ENCODE measurements at regions not wholly inside any gene's neighbourhood (a gene's known extent, or its start where the extent isn't known, plus 50 kb on each side); places are given as distances from the start of the nearest gene placed in this dataset.
A peak's percentile ranks its signal among the peaks of the same experiment; 100 is the strongest.

- Mint-ChIP-seq H3K9me3 (no peaks in the 10 kb centered on the region), H3K4me3 (no peak overlapping the region), H3K36me3 (ENCODE audit: low read depth) (no peaks in the 10 kb centered on the region), H3K4me1 (peaks cover 11% of the 10 kb centered on the region), H3K27me3 (peaks cover 47% of the 10 kb centered on the region), H3K27ac (no peak overlapping the region)
- intact Hi-C loops (cut with micrococcal nuclease), result no loop called here
- no peak for ATAC-seq (ENCODE audit: low read depth)
- ChIA-PET CTCF (no interaction called here), POLR2A (no interaction called here)
- DNase-seq, result no peak
- no peak for TF ChIP-seq CTCF (IDR thresholded peaks at IDR 0.05)
Observed at GRCh38 chr17:73899839-73900238, 255.6 kb upstream of the SDK2 start.

GRCh38 chr17:73900516-73900915, 256.3 kb upstream of the SDK2 start:
- CTCF ChIA-PET, result no interaction called here
- DNase-seq (no peak), ATAC-seq (ENCODE audit: low read depth) (no peak)
- Mint-ChIP-seq H3K27me3 (peaks cover 49% of the 10 kb centered on the region), H3K27ac (no peak overlapping the region), H3K4me3 (no peak overlapping the region), H3K4me1 (peaks cover 11% of the 10 kb centered on the region), H3K36me3 (ENCODE audit: low read depth) (no peaks in the 10 kb centered on the region), H3K9me3 (no peaks in the 10 kb centered on the region)
- POLR2A ChIA-PET, result no interaction called here
- TF ChIP-seq CTCF (IDR thresholded peaks at IDR 0.05), result no peak
- intact Hi-C loops (cut with micrococcal nuclease), result no loop called here

GRCh38 chr17:73901249-73901648, 257.0 kb upstream of the SDK2 start:
- peaks cover 53% of the 10 kb centered on the region for H3K27me3 Mint-ChIP-seq
- H3K9me3 Mint-ChIP-seq, result no peaks in the 10 kb centered on the region

GRCh38 chr17:73901661-73902415, 257.6 kb upstream of the SDK2 start:
- peak overlapping the region; percentile 88 for H3K4me3 Mint-ChIP-seq
- POLR2A ChIA-PET, result interaction anchor here (0.5 to 0.6 kb wide), 3 partner anchors 11 to 314 kb away, joined by 3 to 4 read pairs (median 3); no protein-coding TSS in a partner anchor
- peaks cover 11% of the 10 kb centered on the region for H3K4me1 Mint-ChIP-seq
- CTCF ChIA-PET, result interaction anchor here (0.6 kb wide), 1 partner anchor 879 kb away, joined by 3 read pairs; no protein-coding TSS in a partner anchor
- intact Hi-C loops (cut with micrococcal nuclease), result no loop called here
- H3K27ac Mint-ChIP-seq, result no peak overlapping the region
- no peaks in the 10 kb centered on the region for H3K36me3 Mint-ChIP-seq (ENCODE audit: low read depth)
- ATAC-seq (ENCODE audit: low read depth), result no peak
- H3K27me3 Mint-ChIP-seq, result peaks cover 53% of the 10 kb centered on the region
- no peak for DNase-seq
- no peak for TF ChIP-seq CTCF (IDR thresholded peaks at IDR 0.05)
- H3K9me3 Mint-ChIP-seq, result no peaks in the 10 kb centered on the region

More at GRCh38 chr17:73901249-73901648, 257.0 kb upstream of the SDK2 start:
- Mint-ChIP-seq H3K36me3 (ENCODE audit: low read depth) (no peaks in the 10 kb centered on the region), H3K4me1 (peaks cover 11% of the 10 kb centered on the region), H3K4me3 (peak overlapping the region; percentile 88), H3K27ac (no peak overlapping the region)
- ATAC-seq (ENCODE audit: low read depth), result no peak
- intact Hi-C loops (cut with micrococcal nuclease), result no loop called here
- no peak for TF ChIP-seq CTCF (IDR thresholded peaks at IDR 0.05)
- no peak for DNase-seq
- CTCF ChIA-PET, result no interaction called here
- POLR2A ChIA-PET, result no interaction called here

GRCh38 chr17:73902416-73903181, 258.4 kb upstream of the SDK2 start:
- H3K27ac Mint-ChIP-seq, result no peak overlapping the region
- TF ChIP-seq CTCF (IDR thresholded peaks at IDR 0.05), result no peak
- H3K4me1 Mint-ChIP-seq, result peaks cover 11% of the 10 kb centered on the region
- peaks cover 53% of the 10 kb centered on the region for H3K27me3 Mint-ChIP-seq
- ATAC-seq (ENCODE audit: low read depth) (no peak), DNase-seq (no peak)
- peak overlapping the region; percentile 88 for H3K4me3 Mint-ChIP-seq
- intact Hi-C loops (cut with micrococcal nuclease), result no loop called here
- ChIA-PET CTCF (interaction anchor here (0.6 kb wide), 1 partner anchor 878 kb away, joined by 3 read pairs; no protein-coding TSS in a partner anchor), POLR2A (interaction anchor here (0.5 to 0.6 kb wide), 3 partner anchors 12 to 315 kb away, joined by 3 to 4 read pairs (median 3); no protein-coding TSS in a partner anchor)
- no peaks in the 10 kb centered on the region for H3K36me3 Mint-ChIP-seq (ENCODE audit: low read depth)
- no peaks in the 10 kb centered on the region for H3K9me3 Mint-ChIP-seq
